NCI-H774 (cell line): ENCODE measurements at regions not wholly inside any gene's neighbourhood (a gene's known extent, or its start where the extent isn't known, plus 50 kb on each side); places are given as distances from the start of the nearest gene placed in this dataset.

Experiments
- DNase-seq: peaks from one replicate; lab custom pipeline; 2025; lab: John Stamatoyannopoulos, UW

GRCh38 chr12:115464111-115464581, 780.2 kb upstream of the TBX3 start:
- DNase-seq: no peak

GRCh38 chr12:115461401-115461800, 777.4 kb upstream of the TBX3 start:
- no peak for DNase-seq

GRCh38 chr12:115457798-115458197, 773.8 kb upstream of the TBX3 start:
- no peak for DNase-seq

GRCh38 chr12:115456946-115457689, 773.1 kb upstream of the TBX3 start:
- peak; percentile 22 for DNase-seq

GRCh38 chr12:115455268-115455681, 771.3 kb upstream of the TBX3 start:
- DNase-seq: no peak

- no peak for DNase-seq
Observed at GRCh38 chr12:115452751-115453281, 768.8 kb upstream of the TBX3 start.

- peak; percentile 71 for DNase-seq
Observed at GRCh38 chr12:115451780-115452736, 768.1 kb upstream of the TBX3 start.

- DNase-seq: no peak
Observed at GRCh38 chr12:115451151-115451779, 767.3 kb upstream of the TBX3 start.

- DNase-seq: no peak
Observed at GRCh38 chr12:115450710-115451109, 766.7 kb upstream of the TBX3 start.

GRCh38 chr12:115450017-115450416, 766.0 kb upstream of the TBX3 start:
- no peak for DNase-seq

- DNase-seq: no peak
Observed at GRCh38 chr12:115449526-115449925, 765.6 kb upstream of the TBX3 start.

GRCh38 chr12:115444346-115444745, 760.4 kb upstream of the TBX3 start:
- no peak for DNase-seq

GRCh38 chr12:115443351-115443938, 759.5 kb upstream of the TBX3 start:
- no peak for DNase-seq

- no peak for DNase-seq
Observed at GRCh38 chr12:115440438-115440837, 756.5 kb upstream of the TBX3 start.

- no peak for DNase-seq
Observed at GRCh38 chr12:115439008-115439601, 755.1 kb upstream of the TBX3 start.

- DNase-seq: no peak
Observed at GRCh38 chr12:115438314-115438713, 754.3 kb upstream of the TBX3 start.

GRCh38 chr12:115437061-115437567, 753.1 kb upstream of the TBX3 start:
- DNase-seq: peak; percentile 22

- DNase-seq: no peak
Observed at GRCh38 chr12:115433014-115433634, 749.1 kb upstream of the TBX3 start.

- no peak for DNase-seq
Observed at GRCh38 chr12:115430636-115431035, 746.7 kb upstream of the TBX3 start.

- no peak for DNase-seq
Observed at GRCh38 chr12:115426732-115427131, 742.8 kb upstream of the TBX3 start.

GRCh38 chr12:115424003-115424402, 740.0 kb upstream of the TBX3 start:
- no peak for DNase-seq
